Mesendoderm (in vitro differentiated cells): ENCODE measurements at regions not wholly inside any gene's neighbourhood (a gene's known extent, or its start where the extent isn't known, plus 50 kb on each side); places are given as distances from the start of the nearest gene placed in this dataset.

Experiments
- DNase-seq: peaks from one replicate; pipeline ENCODE4 v3.0.0; 2013
- H2AK5ac ChIP-seq: 2 replicates; pipeline ENCODE4 v1.6.1; 2013; ENCODE audit warnings: low read length, inconsistent platforms
- H2BK120ac ChIP-seq: 2 replicates; pipeline ENCODE4 v1.6.1; 2013; ENCODE audit warnings: low read depth, mild to moderate bottlenecking, low read length, moderate library complexity, mixed read lengths
- H2BK15ac ChIP-seq: replicated peaks from 2 replicates; pipeline ENCODE4 v1.6.1; 2013; ENCODE audit warnings: low read depth, mild to moderate bottlenecking, moderate library complexity
- H2BK5ac ChIP-seq: 2 replicates; pipeline ENCODE4 v1.6.1; 2013; ENCODE audit warnings: low read length, inconsistent platforms
- H3K18ac ChIP-seq: 2 replicates; pipeline ENCODE4 v1.6.1; 2013; ENCODE audit warnings: mild to moderate bottlenecking, low read length, mixed read lengths
- H3K23ac ChIP-seq: one replicate; pipeline ENCODE4 v1.6.1; 2013; ENCODE audit warnings: low read length
- H3K27ac ChIP-seq: 2 replicates; pipeline ENCODE4 v1.5.1; 2013; ENCODE audit warnings: low read depth, mild to moderate bottlenecking, inconsistent platforms, low read length, moderate library complexity
- H3K27me3 ChIP-seq: 2 replicates; pipeline ENCODE4 v1.6.1; 2013; ENCODE audit warnings: low read length, control low read depth, mild to moderate bottlenecking, inconsistent platforms; ENCODE audit not compliant: insufficient read depth, poor library complexity
- H3K36me3 ChIP-seq: 2 replicates; pipeline ENCODE4 v1.6.1; 2013; ENCODE audit warnings: low read length, inconsistent platforms; ENCODE audit not compliant: control insufficient read depth, insufficient read depth
- H3K4ac ChIP-seq: one replicate; pipeline ENCODE4 v1.6.1; 2013; ENCODE audit warnings: low read depth, mild to moderate bottlenecking, low read length, moderate library complexity
- H3K4me1 ChIP-seq: 2 replicates; pipeline ENCODE4 v1.6.1; 2013; ENCODE audit warnings: low read depth, low read length, inconsistent platforms; ENCODE audit not compliant: control insufficient read depth
- H3K4me2 ChIP-seq: 2 replicates; pipeline ENCODE4 v1.6.1; 2013; ENCODE audit warnings: low read length
- H3K4me3 ChIP-seq: 2 replicates; pipeline ENCODE4 v1.5.1; 2013; ENCODE audit warnings: mild to moderate bottlenecking, low read length
- H3K56ac ChIP-seq: one replicate; pipeline ENCODE4 v1.6.1; 2013; ENCODE audit warnings: low read length
- H3K79me1 ChIP-seq: 2 replicates; pipeline ENCODE4 v1.6.1; 2013; ENCODE audit warnings: low read length, inconsistent platforms
- H3K79me2 ChIP-seq: 2 replicates; pipeline ENCODE4 v1.6.1; 2013; ENCODE audit warnings: mild to moderate bottlenecking, low read length; ENCODE audit not compliant: control insufficient read depth, insufficient read depth
- H3K9ac ChIP-seq: 2 replicates; pipeline ENCODE4 v1.6.1; 2013; ENCODE audit warnings: low read length, inconsistent platforms
- H4K5ac ChIP-seq: one replicate; pipeline ENCODE4 v1.6.1; 2013; ENCODE audit warnings: low read length
- H4K8ac ChIP-seq: one replicate; pipeline ENCODE4 v1.6.1; 2013; ENCODE audit warnings: low read depth, mild to moderate bottlenecking, control low read depth, low read length, moderate library complexity
- WGBS: extraction: QIAGEN DNeasy Blood & Tissue Kit; methylation state at CpG from one replicate; pipeline ENCODE4 v1.1.7; 2013; ENCODE audit warnings: low lambda C conversion rate, missing lambda C conversion rate; ENCODE audit not compliant: insufficient coverage; ENCODE audit errors: extremely low coverage; 5-methylcytosine and 5-hydroxymethylcytosine counted together

- DNase-seq, result no peak
- Histone ChIP-seq H4K8ac (no peak overlapping the region), H2AK5ac (no peak overlapping the region), H3K27ac (no peak overlapping the region), H3K4me1 (no peaks in the 10 kb centered on the region), H3K56ac (no peak overlapping the region), H3K4me2 (no peak overlapping the region), H3K4me3 (no peak overlapping the region), H2BK120ac (no peak overlapping the region), H4K5ac (no peak overlapping the region), H3K27me3 (no peaks in the 10 kb centered on the region), H2BK5ac (no peak overlapping the region), H3K23ac (no peak overlapping the region), H3K9ac (no peak overlapping the region), H2BK15ac (no peak overlapping the region), H3K36me3 (no peaks in the 10 kb centered on the region), H3K4ac (no peak overlapping the region), H3K18ac (no peak overlapping the region), H3K79me1 (no peaks in the 10 kb centered on the region), H3K79me2 (no peaks in the 10 kb centered on the region)
- no CpG with 5 or more reads among the region's 6 CpGs for WGBS
Observed at GRCh38 chrX:145609951-145610511, 207.6 kb upstream of the SLITRK2 start.

- Histone ChIP-seq H3K4ac (no peak overlapping the region), H3K79me1 (no peaks in the 10 kb centered on the region), H2BK5ac (no peak overlapping the region), H3K27ac (no peak overlapping the region), H2BK120ac (no peak overlapping the region), H3K36me3 (no peaks in the 10 kb centered on the region), H3K23ac (no peak overlapping the region), H2BK15ac (no peak overlapping the region), H3K79me2 (no peaks in the 10 kb centered on the region), H2AK5ac (no peak overlapping the region), H3K18ac (no peak overlapping the region), H3K4me1 (no peaks in the 10 kb centered on the region), H3K56ac (no peak overlapping the region), H4K8ac (no peak overlapping the region), H3K9ac (no peak overlapping the region), H3K27me3 (no peaks in the 10 kb centered on the region), H3K4me3 (no peak overlapping the region), H4K5ac (no peak overlapping the region), H3K4me2 (no peak overlapping the region)
- no CpG with 5 or more reads among the region's 3 CpGs for WGBS
- no peak for DNase-seq
Observed at GRCh38 chrX:145613894-145614293, 203.7 kb upstream of the SLITRK2 start.

- H2BK15ac ChIP-seq, result no peak overlapping the region
- H3K79me2 ChIP-seq, result no peaks in the 10 kb centered on the region
- no peaks in the 10 kb centered on the region for H3K27me3 ChIP-seq
- no peak overlapping the region for H3K9ac ChIP-seq
- H2BK120ac ChIP-seq, result no peak overlapping the region
- H3K18ac ChIP-seq, result no peak overlapping the region
- H3K79me1 ChIP-seq, result no peaks in the 10 kb centered on the region
- no peaks in the 10 kb centered on the region for H3K36me3 ChIP-seq
- H3K23ac ChIP-seq, result no peak overlapping the region
- no peak overlapping the region for H4K5ac ChIP-seq
- no CpG with 5 or more reads among the region's 1 CpG for WGBS
- no peaks in the 10 kb centered on the region for H3K4me1 ChIP-seq
- no peak overlapping the region for H2AK5ac ChIP-seq
- no peak for DNase-seq
- no peak overlapping the region for H3K4me3 ChIP-seq
- H4K8ac ChIP-seq, result no peak overlapping the region
- H2BK5ac ChIP-seq, result no peak overlapping the region
- no peak overlapping the region for H3K56ac ChIP-seq
- H3K4ac ChIP-seq, result no peak overlapping the region
- no peak overlapping the region for H3K27ac ChIP-seq
- H3K4me2 ChIP-seq, result no peak overlapping the region
Observed at GRCh38 chrX:145620666-145621065, 197.0 kb upstream of the SLITRK2 start.

GRCh38 chrX:145623453-145623852 lies 194.2 kb upstream of the SLITRK2 start:
- no peak overlapping the region for H3K27ac ChIP-seq

GRCh38 chrX:145630081-145630480 lies 187.5 kb upstream of the SLITRK2 start:
- Histone ChIP-seq H3K56ac (no peak overlapping the region), H2BK120ac (no peak overlapping the region), H3K79me1 (no peaks in the 10 kb centered on the region), H3K79me2 (no peaks in the 10 kb centered on the region), H3K4me3 (no peak overlapping the region), H3K18ac (no peak overlapping the region), H3K4me2 (no peak overlapping the region), H2BK15ac (no peak overlapping the region), H2AK5ac (no peak overlapping the region), H3K27me3 (no peaks in the 10 kb centered on the region), H3K36me3 (no peaks in the 10 kb centered on the region), H3K9ac (no peak overlapping the region), H2BK5ac (no peak overlapping the region), H4K8ac (no peak overlapping the region), H3K4ac (no peak overlapping the region), H3K27ac (no peak overlapping the region), H4K5ac (no peak overlapping the region), H3K4me1 (no peaks in the 10 kb centered on the region), H3K23ac (no peak overlapping the region)
- DNase-seq, result no peak
- no CpG with 5 or more reads among the region's 21 CpGs for WGBS

More at GRCh38 chrX:145623453-145623852, 194.2 kb upstream of the SLITRK2 start:
- H3K36me3 ChIP-seq, result no peaks in the 10 kb centered on the region
- H3K4me3 ChIP-seq, result no peak overlapping the region
- H2BK15ac ChIP-seq, result no peak overlapping the region
- H3K79me2 ChIP-seq, result no peaks in the 10 kb centered on the region
- no peak overlapping the region for H3K4ac ChIP-seq
- no peaks in the 10 kb centered on the region for H3K27me3 ChIP-seq
- no peak overlapping the region for H3K23ac ChIP-seq
- no peaks in the 10 kb centered on the region for H3K79me1 ChIP-seq
- H3K4me2 ChIP-seq, result no peak overlapping the region
- H2BK5ac ChIP-seq, result no peak overlapping the region
- H2AK5ac ChIP-seq, result no peak overlapping the region
- no peak overlapping the region for H3K18ac ChIP-seq
- H4K8ac ChIP-seq, result no peak overlapping the region
- H3K9ac ChIP-seq, result no peak overlapping the region
- no CpG with 5 or more reads among the region's 1 CpG for WGBS
- no peak overlapping the region for H4K5ac ChIP-seq
- no peak overlapping the region for H2BK120ac ChIP-seq
- H3K56ac ChIP-seq, result no peak overlapping the region
- no peaks in the 10 kb centered on the region for H3K4me1 ChIP-seq
- no peak for DNase-seq

GRCh38 chrX:145630806-145631435 lies 186.7 kb upstream of the SLITRK2 start:
- no peaks in the 10 kb centered on the region for H3K36me3 ChIP-seq
- no peak overlapping the region for H2BK15ac ChIP-seq
- H3K9ac ChIP-seq, result no peak overlapping the region
- no peak overlapping the region for H2AK5ac ChIP-seq
- no peaks in the 10 kb centered on the region for H3K4me1 ChIP-seq
- H3K27ac ChIP-seq, result no peak overlapping the region
- no peak overlapping the region for H2BK5ac ChIP-seq
- H3K18ac ChIP-seq, result no peak overlapping the region
- H2BK120ac ChIP-seq, result no peak overlapping the region
- no peaks in the 10 kb centered on the region for H3K79me1 ChIP-seq
- DNase-seq, result no peak
- H3K79me2 ChIP-seq, result no peaks in the 10 kb centered on the region
- no peak overlapping the region for H4K8ac ChIP-seq
- no peak overlapping the region for H4K5ac ChIP-seq
- no peak overlapping the region for H3K23ac ChIP-seq
- no peak overlapping the region for H3K4me2 ChIP-seq
- no peak overlapping the region for H3K56ac ChIP-seq
- no CpG with 5 or more reads among the region's 40 CpGs for WGBS
- H3K4ac ChIP-seq, result no peak overlapping the region
- H3K27me3 ChIP-seq, result no peaks in the 10 kb centered on the region
- no peak overlapping the region for H3K4me3 ChIP-seq
